ENCODE measurements at regions not wholly inside any gene's neighbourhood (a gene's known extent, or its start where the extent isn't known, plus 50 kb on each side); places are given as distances from the start of the nearest gene placed in this dataset.
A peak's percentile ranks its signal among the peaks of the same experiment; 100 is the strongest.

DNA sequence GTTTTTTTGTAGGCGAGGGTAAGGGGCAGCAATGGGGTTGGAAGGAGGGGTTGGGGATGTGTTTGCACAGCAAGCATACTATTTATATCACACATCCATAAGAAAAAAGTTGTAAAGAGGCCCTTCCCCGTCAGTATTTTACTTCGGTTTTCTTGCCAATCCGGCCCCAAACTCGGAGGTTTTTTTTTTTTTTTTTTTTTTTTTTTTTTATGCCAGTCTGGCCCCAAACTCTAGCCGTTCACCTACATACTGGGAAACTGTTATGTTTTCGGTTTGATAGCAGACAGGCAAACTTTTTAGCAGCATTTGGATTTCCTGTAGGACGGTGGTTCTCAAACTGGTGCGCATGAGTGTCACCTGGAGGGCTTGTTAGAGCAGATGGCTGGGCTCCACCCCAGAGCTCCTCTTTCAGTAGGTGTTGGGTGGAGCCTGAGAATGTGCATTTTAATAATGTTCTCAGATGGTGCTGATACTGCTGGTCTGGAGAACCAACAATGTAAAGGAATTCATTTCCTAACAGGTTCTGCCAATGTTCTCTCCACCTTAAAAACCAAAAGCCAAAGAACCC is 76.5 kb upstream of the ZBED5 start:
- CTCF ChIA-PET, result interaction anchor here (0.6 to 2.8 kb wide), 37 partner anchors 9 to 1111 kb away, joined by 3 to 56 read pairs (median 5); partner anchors contain the start of genes EIF4G2 and ZBED5
- H3K27ac ChIP-seq (ENCODE audit: low read depth, low read length), result peak overlapping the region; percentile 60; the same call in 1 of the 2 replicates
- RAD21 ChIA-PET (ENCODE audit: low non-redundant PET in 1 of 2, low total read pairs in 2 of 2, uncharacterized antibody in 2 of 2, unreplicated experiment in 2 of 2), result interaction anchor here (0.7 to 2.2 kb wide), 15 partner anchors 8 to 300 kb away, joined by 3 to 19 read pairs (median 5); no protein-coding TSS in a partner anchor
- intact Hi-C loops (cut with micrococcal nuclease), result loop anchor here (5.0 kb wide), 4 partner anchors 77 to 1108 kb away; partner anchors contain the start of genes EIF4G2, GALNT18 and ZBED5
- POLR2A ChIA-PET, result interaction anchor here (0.7 to 2.5 kb wide), 13 partner anchors 8 to 876 kb away, joined by 3 to 26 read pairs (median 3); partner anchors contain the start of gene EIF4G2
- no TSS peak for BruUV-seq (replicated peaks)
- H3K36me3 ChIP-seq (ENCODE audit: control insufficient read depth in 1 of 2, insufficient read depth in 2 of 2, low read length in 2 of 2), result no peaks in the 10 kb centered on the region
- no peaks in the 10 kb centered on the region for H4K20me1 ChIP-seq (ENCODE audit: insufficient read depth)
- H3K4me2 ChIP-seq (ENCODE audit: low read length), result peak overlapping the region; percentile 95
- peak overlapping the region; percentile 40 to 63 for H3K4me3 ChIP-seq (replicated peaks in 1 of 2; ENCODE audit: low read depth in 1 of 2, low read length in 2 of 2)
- peak; percentile 59 for ATAC-seq
- H3K9me2 ChIP-seq (ENCODE audit: insufficient read depth), result no peaks in the 10 kb centered on the region
- H3K27me3 ChIP-seq (ENCODE audit: insufficient read depth, low read length), result no peaks in the 10 kb centered on the region
- H3K9ac ChIP-seq (ENCODE audit: low read length), result peak overlapping the region; percentile 61
- H3K9me3 ChIP-seq (ENCODE audit: control insufficient read depth in 1 of 2, insufficient read depth in 1 of 2, low read depth in 1 of 2, low read length in 2 of 2), result no peaks in the 10 kb centered on the region
- no peaks in the 10 kb centered on the region for H3K79me2 ChIP-seq (ENCODE audit: insufficient read depth, low read length)
- DNase-seq (ENCODE audit: low read depth, low spot score), result peak; percentile 35
- H3K4me1 ChIP-seq (ENCODE audit: control insufficient read depth in 1 of 2, insufficient read depth in 2 of 2, low read length in 2 of 2), result peaks cover 9 to 39% of the 10 kb centered on the region in 2 experiments
- 0 out of 2 replicates have a peak, but pooled peaks have one; percentile 18 for TF ChIP-seq SRF (IDR thresholded peaks at IDR 0.05; ENCODE audit: low read depth)
- peak; percentile 22; the same call in 1 of the 2 replicates for TF ChIP-seq FOSL1 (IDR thresholded peaks at IDR 0.05; ENCODE audit: low read depth)
- no peak for TF ChIP-seq ZNF274 (IDR thresholded peaks at IDR 0.05; ENCODE audit: low read depth, low read length)
- peak; percentile 13; the same call in 1 of the 2 replicates for TF ChIP-seq SIN3A (IDR thresholded peaks at IDR 0.05; ENCODE audit: low read depth)
- peak; percentile 15; the same call in 1 of the 2 replicates for TF ChIP-seq POLR2AphosphoS5 (IDR thresholded peaks at IDR 0.05; ENCODE audit: low read depth, low read length)
- no peak for TF ChIP-seq EGR1 (IDR thresholded peaks at IDR 0.05; ENCODE audit: low read depth)
- TF ChIP-seq, protein P1, sequence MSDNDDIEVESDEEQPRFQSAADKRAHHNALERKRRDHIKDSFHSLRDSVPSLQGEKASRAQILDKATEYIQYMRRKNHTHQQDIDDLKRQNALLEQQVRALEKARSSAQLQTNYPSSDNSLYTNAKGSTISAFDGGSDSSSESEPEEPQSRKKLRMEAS (IDR thresholded peaks at IDR 0.05), result peak; percentile 55; the same call in 1 of the 2 replicates
- TF ChIP-seq JUND (IDR thresholded peaks at IDR 0.05), result 0 out of 2 replicates have a peak, but pooled peaks have one; percentile 40
- peak overlapping the region; percentile 97 for H2AFZ ChIP-seq (ENCODE audit: low read depth, low read length, poor library complexity, severe bottlenecking)

Measured in HCT116 (cell line).